GM12878 (cell line): ENCODE measurements at regions not wholly inside any gene's neighbourhood (a gene's known extent, or its start where the extent isn't known, plus 50 kb on each side); places are given as distances from the start of the nearest gene placed in this dataset.

Experiments
- ATAC-seq: fragments of 200-7000 bp; cut with Tn5 transposase; 3 replicates; pipeline ENCODE4 v1.9.1; 2020; ENCODE audit warnings: mild to moderate bottlenecking, moderate library complexity
- BruUV-seq: library from RNA; stranded (reverse); fragments of 400-500 nt; replicated peaks from 2 replicates; lab custom pipeline; 2021; lab: Mats Ljungman, UMichigan
- CTCF ChIA-PET: fragments of 300-600 bp; sonication (Branson Sonifier 250); formaldehyde crosslinking; extraction: SDS; loops from one replicate; lab custom pipeline; 2021; ENCODE audit warnings: inconsistent platforms; lab: Yijun Ruan, JAX
- POLR2A ChIA-PET: fragments of 350-600 bp; formaldehyde crosslinking; extraction: SDS; loops from one replicate; lab custom pipeline; 2021; ENCODE audit warnings: inconsistent platforms; lab: Charles Lee
- RAD21 ChIA-PET: fragments of 300-600 bp; sonication (Branson Sonifier 250); formaldehyde crosslinking; loops from one replicate; lab custom pipeline; 2023; ENCODE audit warnings: antibody characterized with exemption; ENCODE audit not compliant: unreplicated experiment; lab: Charles Lee
- SMC1A ChIA-PET: fragments of 300-600 bp; sonication (Branson Sonifier 250); formaldehyde crosslinking; loops from one replicate; lab custom pipeline; 2023; ENCODE audit not compliant: unreplicated experiment, uncharacterized antibody; lab: Charles Lee
- DNase-seq: peaks from one replicate; pipeline ENCODE4 v3.0.0-alpha.2; 2011; ENCODE audit warnings: low read depth, low spot score
- FAIRE-seq: peaks from 3 replicates; lab custom pipeline; 2011; peaks lifted over from hg19 to GRCh38; lab: Jason Lieb, UNC
- H2AFZ ChIP-seq: 2 replicates; pipeline ENCODE4 v1.6.0; 2011; ENCODE audit warnings: low read depth, low read length, control low read depth; ENCODE audit not compliant: control insufficient read depth
- H3K27ac ChIP-seq: 2 replicates; pipeline ENCODE4 v1.5.1; 2011; ENCODE audit warnings: control low read depth; ENCODE audit not compliant: control insufficient read depth, insufficient read depth
- H3K27me3 ChIP-seq, 2 experiments: replicated peaks in 1 of 2; 2 replicates each; pipeline versions ENCODE4 v1.6.0 to v1.6.1; 2011; ENCODE audit warnings: low read length in 1 of 2; ENCODE audit not compliant: control insufficient read depth in 2 of 2, insufficient read depth in 2 of 2
- H3K36me3 ChIP-seq, 2 experiments: 2 replicates each; pipeline ENCODE4 v1.5.1; 2011; ENCODE audit warnings: low read length in 1 of 2; ENCODE audit not compliant: control insufficient read depth in 2 of 2, insufficient read depth in 2 of 2
- H3K4me1 ChIP-seq: 2 replicates; pipeline ENCODE4 v1.6.1; 2011; ENCODE audit warnings: mild to moderate bottlenecking, low read length, moderate library complexity, mixed read lengths; ENCODE audit not compliant: control insufficient read depth, insufficient read depth
- H3K4me2 ChIP-seq: 2 replicates; pipeline ENCODE4 v1.6.0; 2011; ENCODE audit warnings: control low read depth; ENCODE audit not compliant: control insufficient read depth, insufficient read depth
- H3K4me3 ChIP-seq: fragments of 200-600 bp; sonication (generic); 2 replicates; pipeline ENCODE4 v1.5.1; 2016
- H3K79me2 ChIP-seq: 2 replicates; pipeline ENCODE4 v1.6.0; 2011; ENCODE audit warnings: low read length; ENCODE audit not compliant: control insufficient read depth, insufficient read depth
- H3K9ac ChIP-seq: 2 replicates; pipeline ENCODE4 v1.8.0; 2011; ENCODE audit warnings: low read length, control low read depth, mixed read lengths; ENCODE audit not compliant: control insufficient read depth, insufficient read depth
- H3K9me3 ChIP-seq: replicated peaks from 3 replicates; pipeline ENCODE4 v1.5.1; 2011; ENCODE audit warnings: mild to moderate bottlenecking, low read length; ENCODE audit not compliant: control insufficient read depth, insufficient read depth
- H4K20me1 ChIP-seq: 2 replicates; pipeline ENCODE4 v1.6.0; 2011; ENCODE audit not compliant: control insufficient read depth, insufficient read depth
- HDAC6 ChIP-seq: fragments of 200-600 bp; sonication (generic); IDR thresholded peaks from one replicate; pipeline ENCODE4 v1.8.0; 2017; ENCODE audit warnings: antibody characterized with exemption; ENCODE audit not compliant: unreplicated experiment
- RCOR1 ChIP-seq: conservative IDR thresholded peaks from 2 replicates; pipeline ENCODE4 v1.6.1; 2012; ENCODE audit warnings: low read depth, low read length, improper control_type of control experiment
- RELA ChIP-seq: fragments of 450-650 bp; IDR thresholded peaks from 2 replicates; pipeline ENCODE4 v1.8.0; 2014; ENCODE audit warnings: borderline replicate concordance; ENCODE audit not compliant: partially characterized antibody
- SIX5 ChIP-seq: IDR thresholded peaks from 2 replicates; pipeline ENCODE4 v1.6.1; 2011; ENCODE audit warnings: mild to moderate bottlenecking, low read depth, low read length, moderate library complexity; ENCODE audit not compliant: severe bottlenecking
- WGBS: methylation state at CpG from one replicate; pipeline ENCODE4 v1.1.6; 2016; ENCODE audit warnings: low lambda C conversion rate; ENCODE audit not compliant: insufficient replicate concordance, insufficient coverage; ENCODE audit errors: missing lambda C conversion rate; 5-methylcytosine and 5-hydroxymethylcytosine counted together
- in situ Hi-C: fragments of 300-500 bp; cut with MboI; formaldehyde crosslinking; loops from 9 replicates; pipeline ENCODE4 v1.14.3; 2018; ENCODE audit warnings: mixed read lengths
- intact Hi-C: fragments of 100-400 bp; cut with micrococcal nuclease; formaldehyde crosslinking; loops from one replicate; pipeline ENCODE4 v1.14.2; 2022; ENCODE audit not compliant: unreplicated experiment
- TF ChIP-seq, protein P1 (sequence below): fragments of 450-650 bp; formaldehyde crosslinking; IDR thresholded peaks from 2 replicates; pipeline ENCODE4 v1.5.0; 2022; ENCODE audit warnings: mild to moderate bottlenecking, missing genetic modification characterization
- TF ChIP-seq, protein P2 (sequence below): IDR thresholded peaks from 2 replicates; pipeline ENCODE4 v1.6.1; 2012; ENCODE audit warnings: improper control_type of control experiment, low read depth, low read length; ENCODE audit not compliant: insufficient replicate concordance

DNA sequence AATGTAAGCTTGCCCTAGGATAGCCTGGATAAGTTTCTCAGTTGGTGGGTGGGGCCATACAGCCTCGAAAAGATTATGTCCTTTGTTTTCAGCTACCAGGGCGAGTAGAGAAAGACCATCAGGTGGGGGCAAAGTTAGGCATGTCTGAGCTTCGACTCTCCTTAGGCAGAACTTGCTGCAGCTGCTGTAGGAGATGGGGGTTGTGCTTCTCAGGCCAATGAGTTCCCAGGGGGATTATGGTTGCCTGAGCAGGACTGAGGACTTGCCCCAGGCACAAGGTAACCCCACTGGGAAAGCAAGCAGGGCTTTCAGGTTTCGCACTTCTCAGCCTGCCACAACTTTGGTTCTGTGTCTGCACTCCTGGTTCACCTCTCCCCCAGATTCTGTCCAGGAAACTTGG is 173.4 kb upstream of the SESN3 start:
- H4K20me1 ChIP-seq: no peaks in the 10 kb centered on the region
- WGBS: 0% methylated on average over 4 of the region's 4 CpGs
- no peaks in the 10 kb centered on the region for H3K79me2 ChIP-seq
- FAIRE-seq (no peak), ATAC-seq (no peak), DNase-seq (no peak)
- peaks cover 0 to 2% of the 10 kb centered on the region in 2 experiments; a peak in 1 of 4 replicates for H3K27me3 ChIP-seq
- H3K4me2 ChIP-seq: no peak overlapping the region
- ChIA-PET RAD21 (no interaction called here), CTCF (interaction anchor here (0.6 to 1.3 kb wide), 2 partner anchors 42 to 173 kb away, joined by 3 read pairs; no protein-coding TSS in a partner anchor), POLR2A (interaction anchor here (1.0 kb wide), 1 partner anchor 98 kb away, joined by 4 read pairs; no protein-coding TSS in a partner anchor), SMC1A (interaction anchor here (0.7 to 2.3 kb wide), 4 partner anchors 134 to 357 kb away, joined by 3 to 7 read pairs (median 4); no protein-coding TSS in a partner anchor)
- TF ChIP-seq, protein P1, sequence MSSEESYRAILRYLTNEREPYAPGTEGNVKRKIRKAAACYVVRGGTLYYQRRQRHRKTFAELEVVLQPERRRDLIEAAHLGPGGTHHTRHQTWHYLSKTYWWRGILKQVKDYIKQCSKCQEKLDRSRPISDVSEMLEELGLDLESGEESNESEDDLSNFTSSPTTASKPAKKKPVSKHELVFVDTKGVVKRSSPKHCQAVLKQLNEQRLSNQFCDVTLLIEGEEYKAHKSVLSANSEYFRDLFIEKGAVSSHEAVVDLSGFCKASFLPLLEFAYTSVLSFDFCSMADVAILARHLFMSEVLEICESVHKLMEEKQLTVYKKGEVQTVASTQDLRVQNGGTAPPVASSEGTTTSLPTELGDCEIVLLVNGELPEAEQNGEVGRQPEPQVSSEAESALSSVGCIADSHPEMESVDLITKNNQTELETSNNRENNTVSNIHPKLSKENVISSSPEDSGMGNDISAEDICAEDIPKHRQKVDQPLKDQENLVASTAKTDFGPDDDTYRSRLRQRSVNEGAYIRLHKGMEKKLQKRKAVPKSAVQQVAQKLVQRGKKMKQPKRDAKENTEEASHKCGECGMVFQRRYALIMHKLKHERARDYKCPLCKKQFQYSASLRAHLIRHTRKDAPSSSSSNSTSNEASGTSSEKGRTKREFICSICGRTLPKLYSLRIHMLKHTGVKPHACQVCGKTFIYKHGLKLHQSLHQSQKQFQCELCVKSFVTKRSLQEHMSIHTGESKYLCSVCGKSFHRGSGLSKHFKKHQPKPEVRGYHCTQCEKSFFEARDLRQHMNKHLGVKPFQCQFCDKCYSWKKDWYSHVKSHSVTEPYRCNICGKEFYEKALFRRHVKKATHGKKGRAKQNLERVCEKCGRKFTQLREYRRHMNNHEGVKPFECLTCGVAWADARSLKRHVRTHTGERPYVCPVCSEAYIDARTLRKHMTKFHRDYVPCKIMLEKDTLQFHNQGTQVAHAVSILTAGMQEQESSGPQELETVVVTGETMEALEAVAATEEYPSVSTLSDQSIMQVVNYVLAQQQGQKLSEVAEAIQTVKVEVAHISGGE: no peak
- H3K9ac ChIP-seq: no peak overlapping the region
- no peak overlapping the region for H2AFZ ChIP-seq
- BruUV-seq: no TSS peak
- no peaks in the 10 kb centered on the region for H3K9me3 ChIP-seq
- H3K36me3 ChIP-seq: no peaks in the 10 kb centered on the region
- intact Hi-C loops (no loop called here), in situ Hi-C loops (no loop called here)
- no peaks in the 10 kb centered on the region for H3K4me1 ChIP-seq
- no peak overlapping the region for H3K4me3 ChIP-seq
- no peak overlapping the region for H3K27ac ChIP-seq

DNA sequence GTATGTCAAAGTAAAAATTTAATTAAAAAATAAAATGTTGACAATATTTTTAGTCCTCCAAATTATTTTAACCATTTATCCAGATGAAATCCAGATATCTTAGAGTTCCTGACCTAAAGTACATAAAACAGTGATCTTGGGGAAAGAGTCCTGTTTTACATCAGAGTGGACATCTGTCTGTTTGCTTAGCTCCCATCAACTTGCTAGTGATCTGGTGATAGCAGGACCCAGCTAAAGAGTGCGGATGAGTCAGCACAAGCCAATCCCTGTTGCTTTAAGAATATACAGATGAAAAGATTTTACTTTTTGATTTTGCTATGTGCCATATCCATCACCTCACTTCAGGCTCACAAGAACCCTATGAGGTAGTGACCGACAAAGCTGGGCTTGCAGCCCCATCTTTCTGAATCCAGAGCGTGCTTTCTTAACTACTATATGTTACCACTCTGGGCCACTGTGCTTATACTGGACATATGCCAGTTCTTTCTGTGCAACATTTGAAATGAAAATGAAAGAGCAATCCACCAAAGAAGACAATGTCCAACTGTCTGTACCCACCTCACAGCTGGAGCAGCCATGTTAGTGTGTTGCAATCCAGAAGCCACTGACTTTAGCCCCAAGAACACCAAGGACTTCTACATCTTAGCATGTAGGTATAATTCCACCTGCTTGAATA is 167.6 kb upstream of the SESN3 start:
- H4K20me1 ChIP-seq: no peaks in the 10 kb centered on the region
- H3K27ac ChIP-seq: no peak overlapping the region
- H3K9ac ChIP-seq: no peak overlapping the region
- no peak for ATAC-seq
- BruUV-seq: no TSS peak
- DNase-seq: no peak
- no peak overlapping the region for H3K4me3 ChIP-seq
- H3K27me3 ChIP-seq: peaks cover 0 to under 1% of the 10 kb centered on the region in 2 experiments; a peak in 1 of 4 replicates
- 78% methylated on average over 3 of the region's 3 CpGs for WGBS
- POLR2A ChIA-PET: interaction anchor here (0.6 kb wide), 1 partner anchor 402 kb away, joined by 3 read pairs; no protein-coding TSS in a partner anchor
- no peaks in the 10 kb centered on the region for H3K4me1 ChIP-seq
- intact Hi-C loops: no loop called here
- no peak for FAIRE-seq
- CTCF ChIA-PET: no interaction called here
- in situ Hi-C loops: no loop called here
- no peaks in the 10 kb centered on the region for H3K36me3 ChIP-seq
- no peak overlapping the region for H2AFZ ChIP-seq
- SMC1A ChIA-PET: no interaction called here
- RAD21 ChIA-PET: interaction anchor here (1.5 kb wide), 1 partner anchor 307 kb away, joined by 3 read pairs; no protein-coding TSS in a partner anchor
- H3K79me2 ChIP-seq: no peaks in the 10 kb centered on the region
- no peak overlapping the region for H3K4me2 ChIP-seq
- H3K9me3 ChIP-seq: no peaks in the 10 kb centered on the region
- TF ChIP-seq RCOR1: no peak
- TF ChIP-seq SIX5: no peak
- no peak for TF ChIP-seq HDAC6
- TF ChIP-seq, protein P2, sequence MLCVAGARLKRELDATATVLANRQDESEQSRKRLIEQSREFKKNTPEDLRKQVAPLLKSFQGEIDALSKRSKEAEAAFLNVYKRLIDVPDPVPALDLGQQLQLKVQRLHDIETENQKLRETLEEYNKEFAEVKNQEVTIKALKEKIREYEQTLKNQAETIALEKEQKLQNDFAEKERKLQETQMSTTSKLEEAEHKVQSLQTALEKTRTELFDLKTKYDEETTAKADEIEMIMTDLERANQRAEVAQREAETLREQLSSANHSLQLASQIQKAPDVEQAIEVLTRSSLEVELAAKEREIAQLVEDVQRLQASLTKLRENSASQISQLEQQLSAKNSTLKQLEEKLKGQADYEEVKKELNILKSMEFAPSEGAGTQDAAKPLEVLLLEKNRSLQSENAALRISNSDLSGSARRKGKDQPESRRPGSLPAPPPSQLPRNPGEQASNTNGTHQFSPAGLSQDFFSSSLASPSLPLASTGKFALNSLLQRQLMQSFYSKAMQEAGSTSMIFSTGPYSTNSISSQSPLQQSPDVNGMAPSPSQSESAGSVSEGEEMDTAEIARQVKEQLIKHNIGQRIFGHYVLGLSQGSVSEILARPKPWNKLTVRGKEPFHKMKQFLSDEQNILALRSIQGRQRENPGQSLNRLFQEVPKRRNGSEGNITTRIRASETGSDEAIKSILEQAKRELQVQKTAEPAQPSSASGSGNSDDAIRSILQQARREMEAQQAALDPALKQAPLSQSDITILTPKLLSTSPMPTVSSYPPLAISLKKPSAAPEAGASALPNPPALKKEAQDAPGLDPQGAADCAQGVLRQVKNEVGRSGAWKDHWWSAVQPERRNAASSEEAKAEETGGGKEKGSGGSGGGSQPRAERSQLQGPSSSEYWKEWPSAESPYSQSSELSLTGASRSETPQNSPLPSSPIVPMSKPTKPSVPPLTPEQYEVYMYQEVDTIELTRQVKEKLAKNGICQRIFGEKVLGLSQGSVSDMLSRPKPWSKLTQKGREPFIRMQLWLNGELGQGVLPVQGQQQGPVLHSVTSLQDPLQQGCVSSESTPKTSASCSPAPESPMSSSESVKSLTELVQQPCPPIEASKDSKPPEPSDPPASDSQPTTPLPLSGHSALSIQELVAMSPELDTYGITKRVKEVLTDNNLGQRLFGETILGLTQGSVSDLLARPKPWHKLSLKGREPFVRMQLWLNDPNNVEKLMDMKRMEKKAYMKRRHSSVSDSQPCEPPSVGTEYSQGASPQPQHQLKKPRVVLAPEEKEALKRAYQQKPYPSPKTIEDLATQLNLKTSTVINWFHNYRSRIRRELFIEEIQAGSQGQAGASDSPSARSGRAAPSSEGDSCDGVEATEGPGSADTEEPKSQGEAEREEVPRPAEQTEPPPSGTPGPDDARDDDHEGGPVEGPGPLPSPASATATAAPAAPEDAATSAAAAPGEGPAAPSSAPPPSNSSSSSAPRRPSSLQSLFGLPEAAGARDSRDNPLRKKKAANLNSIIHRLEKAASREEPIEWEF: no peak
- no peak for TF ChIP-seq RELA
